ENCODE measurements at regions not wholly inside any gene's neighbourhood (a gene's known extent, or its start where the extent isn't known, plus 50 kb on each side); places are given as distances from the start of the nearest gene placed in this dataset.

- H3K4ac ChIP-seq (ENCODE audit: low read length): no peak overlapping the region
- H3K4me1 ChIP-seq (ENCODE audit: control insufficient read depth in 2 of 2, insufficient read depth in 1 of 2, low read depth in 1 of 2, low read length in 2 of 2): peaks cover 0 to 7% of the 10 kb centered on the region in 2 donors
- no peak overlapping the region for H4K8ac ChIP-seq (ENCODE audit: low read depth, low read length)
- no peaks in the 10 kb centered on the region for H3K9me3 ChIP-seq (replicated peaks in 1 of 2; ENCODE audit: control insufficient read depth in 2 of 2, insufficient read depth in 1 of 2, low read depth in 1 of 2, low read length in 2 of 2)
- no peak for DNase-seq (ENCODE audit: low spot score)
- peak overlapping the region; percentile 32 for H3K14ac ChIP-seq (ENCODE audit: low read length)
- H4K91ac ChIP-seq (ENCODE audit: low read depth, low read length, poor library complexity): no peak overlapping the region
- H2BK15ac ChIP-seq (ENCODE audit: low read length): no peak overlapping the region
- no peak overlapping the region for H2BK120ac ChIP-seq (ENCODE audit: low read depth, low read length)
- no CpG with 5 or more reads among the region's 23 CpGs for WGBS, 2 donors (ENCODE audit: extremely low coverage in 2 of 2, insufficient read length in 2 of 2, insufficient replicate concordance in 1 of 2)
- H3K18ac ChIP-seq (ENCODE audit: low read length): peak overlapping the region; percentile 23
- no peaks in the 10 kb centered on the region for H3K27me3 ChIP-seq (ENCODE audit: control insufficient read depth in 3 of 3, insufficient read depth in 3 of 3, low read depth in 1 of 3, low read length in 3 of 3)
- H2AK5ac ChIP-seq (ENCODE audit: low read depth, low read length): peak overlapping the region; percentile 1
- H2BK12ac ChIP-seq (ENCODE audit: low read length): no peak overlapping the region
- H3K23ac ChIP-seq (ENCODE audit: low read depth, low read length, poor library complexity): no peak overlapping the region
- H3K4me2 ChIP-seq (ENCODE audit: insufficient read depth, low read length, poor library complexity, severe bottlenecking): no peak overlapping the region
- H3K27ac ChIP-seq (replicated peaks; ENCODE audit: low read length): no peak overlapping the region
- peak overlapping the region; percentile 27 for H2AFZ ChIP-seq (ENCODE audit: low read length)
- no peak overlapping the region for H2BK5ac ChIP-seq (ENCODE audit: low read length)
- H3K79me1 ChIP-seq (ENCODE audit: low read depth, low read length): no peaks in the 10 kb centered on the region
- H3K36me3 ChIP-seq (replicated peaks in 1 of 2; ENCODE audit: control insufficient read depth in 2 of 2, insufficient read depth in 2 of 2, low read length in 2 of 2): no peaks in the 10 kb centered on the region
- no peak overlapping the region for H3K4me3 ChIP-seq (ENCODE audit: low read length in 2 of 2)
- H3K9ac ChIP-seq (ENCODE audit: low read depth, low read length, poor library complexity): no peak overlapping the region
Observed at GRCh38 chr15:31499953-31500765, 173.5 kb downstream of the KLF13 start.

GRCh38 chr15:31500766-31501449 lies 174.3 kb downstream of the KLF13 start:
- Histone ChIP-seq H4K8ac (ENCODE audit: low read depth, low read length) (no peak overlapping the region), H2BK5ac (ENCODE audit: low read length) (no peak overlapping the region), H2BK12ac (ENCODE audit: low read length) (no peak overlapping the region), H2BK15ac (ENCODE audit: low read length) (no peak overlapping the region), H3K4ac (ENCODE audit: low read length) (no peak overlapping the region), H3K18ac (ENCODE audit: low read length) (peak overlapping the region; percentile 23), H3K4me2 (ENCODE audit: insufficient read depth, low read length, poor library complexity, severe bottlenecking) (no peak overlapping the region), H3K9me3 (replicated peaks in 1 of 2; ENCODE audit: control insufficient read depth in 2 of 2, insufficient read depth in 1 of 2, low read depth in 1 of 2, low read length in 2 of 2) (no peaks in the 10 kb centered on the region), H2AK5ac (ENCODE audit: low read depth, low read length) (no peak overlapping the region), H3K4me3 (ENCODE audit: low read length in 2 of 2) (no peak overlapping the region), H3K79me1 (ENCODE audit: low read depth, low read length) (no peaks in the 10 kb centered on the region), H3K36me3 (replicated peaks in 1 of 2; ENCODE audit: control insufficient read depth in 2 of 2, insufficient read depth in 2 of 2, low read length in 2 of 2) (no peaks in the 10 kb centered on the region), H3K14ac (ENCODE audit: low read length) (peak overlapping the region; percentile 32), H3K4me1 (ENCODE audit: control insufficient read depth in 2 of 2, insufficient read depth in 1 of 2, low read depth in 1 of 2, low read length in 2 of 2) (peaks cover 0 to 7% of the 10 kb centered on the region in 2 donors), H3K23ac (ENCODE audit: low read depth, low read length, poor library complexity) (no peak overlapping the region), H3K9ac (ENCODE audit: low read depth, low read length, poor library complexity) (no peak overlapping the region), H2BK120ac (ENCODE audit: low read depth, low read length) (no peak overlapping the region), H3K27ac (replicated peaks; ENCODE audit: low read length) (no peak overlapping the region), H2AFZ (ENCODE audit: low read length) (peak overlapping the region; percentile 27), H4K91ac (ENCODE audit: low read depth, low read length, poor library complexity) (no peak overlapping the region), H3K27me3 (ENCODE audit: control insufficient read depth in 3 of 3, insufficient read depth in 3 of 3, low read depth in 1 of 3, low read length in 3 of 3) (no peaks in the 10 kb centered on the region)
- no peak for DNase-seq (ENCODE audit: low spot score)
- WGBS, 2 donors (ENCODE audit: extremely low coverage in 2 of 2, insufficient read length in 2 of 2, insufficient replicate concordance in 1 of 2): no CpG with 5 or more reads among the region's 3 CpGs

- no CpG with 5 or more reads among the region's 12 CpGs for WGBS, 2 donors (ENCODE audit: extremely low coverage in 2 of 2, insufficient read length in 2 of 2, insufficient replicate concordance in 1 of 2)
- H3K23ac ChIP-seq (ENCODE audit: low read depth, low read length, poor library complexity): no peak overlapping the region
- H2BK15ac ChIP-seq (ENCODE audit: low read length): no peak overlapping the region
- no peak overlapping the region for H4K8ac ChIP-seq (ENCODE audit: low read depth, low read length)
- no peak overlapping the region for H3K9ac ChIP-seq (ENCODE audit: low read depth, low read length, poor library complexity)
- H3K4me2 ChIP-seq (ENCODE audit: insufficient read depth, low read length, poor library complexity, severe bottlenecking): no peak overlapping the region
- no peak overlapping the region for H3K27ac ChIP-seq (replicated peaks; ENCODE audit: low read length)
- H2AFZ ChIP-seq (ENCODE audit: low read length): no peak overlapping the region
- H2BK120ac ChIP-seq (ENCODE audit: low read depth, low read length): no peak overlapping the region
- H3K36me3 ChIP-seq (replicated peaks in 1 of 2; ENCODE audit: control insufficient read depth in 2 of 2, insufficient read depth in 2 of 2, low read length in 2 of 2): no peaks in the 10 kb centered on the region
- no peak overlapping the region for H2BK12ac ChIP-seq (ENCODE audit: low read length)
- no peak overlapping the region for H2AK5ac ChIP-seq (ENCODE audit: low read depth, low read length)
- no peak overlapping the region for H3K14ac ChIP-seq (ENCODE audit: low read length)
- H2BK5ac ChIP-seq (ENCODE audit: low read length): no peak overlapping the region
- peak overlapping the region; percentile 40 for H3K18ac ChIP-seq (ENCODE audit: low read length)
- no peaks in the 10 kb centered on the region for H3K27me3 ChIP-seq (ENCODE audit: control insufficient read depth in 3 of 3, insufficient read depth in 3 of 3, low read depth in 1 of 3, low read length in 3 of 3)
- no peaks in the 10 kb centered on the region for H3K79me1 ChIP-seq (ENCODE audit: low read depth, low read length)
- H3K4me3 ChIP-seq (ENCODE audit: low read length in 2 of 2): no peak overlapping the region
- peaks cover 0 to 7% of the 10 kb centered on the region in 2 donors for H3K4me1 ChIP-seq (ENCODE audit: control insufficient read depth in 2 of 2, insufficient read depth in 1 of 2, low read depth in 1 of 2, low read length in 2 of 2)
- no peak for DNase-seq (ENCODE audit: low spot score)
- no peak overlapping the region for H4K91ac ChIP-seq (ENCODE audit: low read depth, low read length, poor library complexity)
- no peak overlapping the region for H3K4ac ChIP-seq (ENCODE audit: low read length)
- H3K9me3 ChIP-seq (replicated peaks in 1 of 2; ENCODE audit: control insufficient read depth in 2 of 2, insufficient read depth in 1 of 2, low read depth in 1 of 2, low read length in 2 of 2): no peaks in the 10 kb centered on the region
Observed at GRCh38 chr15:31501536-31502157, 175.0 kb downstream of the KLF13 start.
